ENCODE measurements at regions not wholly inside any gene's neighbourhood (a gene's known extent, or its start where the extent isn't known, plus 50 kb on each side); places are given as distances from the start of the nearest gene placed in this dataset.

DNA sequence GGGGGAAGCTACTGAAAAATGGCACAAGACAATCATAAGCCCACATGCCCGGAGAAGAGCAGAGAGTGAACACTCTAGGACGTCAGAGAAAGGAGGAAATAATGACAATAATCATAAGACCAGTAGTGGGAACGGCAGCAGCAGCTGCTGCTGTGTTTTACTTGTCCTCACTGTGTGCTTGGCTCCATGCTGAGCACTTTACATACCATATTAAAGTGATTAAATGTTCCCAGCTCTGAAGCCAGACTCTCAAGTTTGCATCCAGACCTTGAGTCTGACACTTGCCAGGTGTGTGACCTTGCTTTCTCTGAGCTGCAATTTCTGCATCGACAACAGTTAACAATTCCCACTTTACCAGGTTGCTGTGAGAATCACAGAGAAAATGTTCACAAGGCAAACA lies 255.4 kb downstream of the SPANXN1 start:
- Histone ChIP-seq H3K36me3 (replicated peaks in 1 of 2) (no peaks in the 10 kb centered on the region), H3K4me3 (no peak overlapping the region), H3K9me3 (replicated peaks in 1 of 3) (no peaks in the 10 kb centered on the region), H3K27ac (no peak overlapping the region), H3K27me3 (no peaks in the 10 kb centered on the region), H3K4me1 (replicated peaks in 1 of 2) (no peaks in the 10 kb centered on the region)
- intact Hi-C loops (cut with DNase I): no loop called here
- no peak for DNase-seq
- TF ChIP-seq, protein P1, sequence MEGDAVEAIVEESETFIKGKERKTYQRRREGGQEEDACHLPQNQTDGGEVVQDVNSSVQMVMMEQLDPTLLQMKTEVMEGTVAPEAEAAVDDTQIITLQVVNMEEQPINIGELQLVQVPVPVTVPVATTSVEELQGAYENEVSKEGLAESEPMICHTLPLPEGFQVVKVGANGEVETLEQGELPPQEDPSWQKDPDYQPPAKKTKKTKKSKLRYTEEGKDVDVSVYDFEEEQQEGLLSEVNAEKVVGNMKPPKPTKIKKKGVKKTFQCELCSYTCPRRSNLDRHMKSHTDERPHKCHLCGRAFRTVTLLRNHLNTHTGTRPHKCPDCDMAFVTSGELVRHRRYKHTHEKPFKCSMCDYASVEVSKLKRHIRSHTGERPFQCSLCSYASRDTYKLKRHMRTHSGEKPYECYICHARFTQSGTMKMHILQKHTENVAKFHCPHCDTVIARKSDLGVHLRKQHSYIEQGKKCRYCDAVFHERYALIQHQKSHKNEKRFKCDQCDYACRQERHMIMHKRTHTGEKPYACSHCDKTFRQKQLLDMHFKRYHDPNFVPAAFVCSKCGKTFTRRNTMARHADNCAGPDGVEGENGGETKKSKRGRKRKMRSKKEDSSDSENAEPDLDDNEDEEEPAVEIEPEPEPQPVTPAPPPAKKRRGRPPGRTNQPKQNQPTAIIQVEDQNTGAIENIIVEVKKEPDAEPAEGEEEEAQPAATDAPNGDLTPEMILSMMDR (IDR thresholded peaks at IDR 0.05): no peak
- no peak for TF ChIP-seq POLR2A (IDR thresholded peaks at IDR 0.05)
- WGBS, 4 donors: 42 to 56% (median 44%) methylated on average over 4 of the region's 4 CpGs

DNA sequence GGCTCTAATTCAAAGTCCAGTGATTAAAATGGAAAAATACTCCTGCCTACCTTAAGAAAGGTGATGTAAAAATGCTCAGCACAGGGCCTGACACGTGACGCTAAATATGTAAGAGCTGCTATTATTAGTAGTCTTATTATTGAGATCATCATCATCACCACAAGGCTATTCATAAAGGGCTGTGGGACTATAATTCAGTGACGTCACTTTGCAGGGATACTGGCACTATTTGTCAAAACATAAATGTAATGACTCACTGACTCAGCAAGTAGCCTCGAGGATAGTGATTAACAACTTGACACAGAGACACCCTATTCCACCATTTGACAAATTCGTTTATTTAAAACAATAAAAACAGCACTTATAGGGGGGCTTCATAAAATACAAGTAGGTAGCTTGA lies 258.9 kb downstream of the SPANXN1 start:
- WGBS, 4 donors: 48 to 62% (median 51%) methylated on average over 5 of the region's 5 CpGs
- TF ChIP-seq, protein P1 (IDR thresholded peaks at IDR 0.05): no peak
- TF ChIP-seq POLR2A (IDR thresholded peaks at IDR 0.05): no peak
- intact Hi-C loops (cut with DNase I): no loop called here

DNA sequence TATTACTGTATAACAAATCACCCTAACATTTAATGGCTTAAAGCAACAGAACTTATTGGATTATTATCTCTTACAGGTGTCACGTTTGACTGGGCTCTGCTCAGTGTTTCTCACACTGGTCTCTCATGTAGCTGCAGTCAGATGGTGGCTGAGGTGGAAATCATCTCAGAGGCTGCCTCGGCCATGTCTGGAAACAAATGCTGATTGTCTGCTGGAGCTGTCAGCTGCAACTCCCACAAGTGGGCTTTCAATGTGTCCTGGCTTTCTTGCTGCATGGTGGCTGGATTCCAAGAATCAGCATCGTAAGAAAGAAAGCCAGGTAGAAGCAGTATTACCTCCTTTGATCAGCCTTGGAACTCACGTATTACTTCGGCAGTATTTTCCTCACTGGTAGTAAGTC lies 277.6 kb downstream of the SPANXN1 start:
- WGBS, 4 donors: 62 to 78% (median 75%) methylated on average over 4 to 5 of the region's 5 CpGs
- TF ChIP-seq, protein P1 (IDR thresholded peaks at IDR 0.05): no peak
- no peak for TF ChIP-seq POLR2A (IDR thresholded peaks at IDR 0.05)
- Histone ChIP-seq H3K27ac (no peak overlapping the region), H3K36me3 (replicated peaks in 1 of 2) (no peaks in the 10 kb centered on the region), H3K27me3 (no peaks in the 10 kb centered on the region), H3K4me1 (replicated peaks in 1 of 2) (no peaks in the 10 kb centered on the region), H3K9me3 (replicated peaks in 1 of 3) (no peaks in the 10 kb centered on the region), H3K4me3 (no peak overlapping the region)
- intact Hi-C loops (cut with DNase I): no loop called here
- DNase-seq: no peak

More for the DNA sequence above, 258.9 kb downstream of the SPANXN1 start:
- no peaks in the 10 kb centered on the region for H3K4me1 ChIP-seq (replicated peaks in 1 of 2)
- no peaks in the 10 kb centered on the region for H3K27me3 ChIP-seq
- H3K36me3 ChIP-seq (replicated peaks in 1 of 2): no peaks in the 10 kb centered on the region
- DNase-seq: no peak
- H3K27ac ChIP-seq: no peak overlapping the region
- H3K4me3 ChIP-seq: no peak overlapping the region
- H3K9me3 ChIP-seq (replicated peaks in 1 of 3): no peaks in the 10 kb centered on the region

DNA sequence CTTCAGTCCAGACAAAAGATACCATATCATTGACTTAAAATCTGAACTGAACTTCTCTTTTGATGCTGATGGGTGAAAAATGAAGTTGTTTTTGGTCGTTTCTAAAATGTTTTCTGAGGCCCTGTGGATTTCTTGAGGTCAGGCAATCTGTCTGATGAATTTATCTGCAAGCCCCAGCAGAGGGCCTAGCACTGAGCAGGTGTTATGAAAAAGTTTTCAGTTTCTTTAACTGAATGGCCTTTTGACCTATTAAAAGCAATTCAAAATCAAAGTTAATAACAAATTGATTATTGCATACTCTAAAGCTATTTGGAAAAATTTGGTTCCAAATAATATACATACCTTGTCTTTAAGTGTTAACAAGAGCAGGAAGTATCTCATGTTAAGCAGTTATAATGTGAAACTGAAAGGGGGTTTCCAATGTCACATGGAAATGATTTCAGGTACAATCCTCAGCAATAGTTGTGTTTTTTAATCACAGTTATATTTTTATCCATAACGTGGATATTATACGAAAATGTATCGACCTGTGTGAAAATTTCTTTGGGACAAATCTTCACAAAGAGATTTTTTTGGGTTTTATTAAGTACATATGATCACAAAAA lies 285.0 kb downstream of the SPANXN1 start:
- Histone ChIP-seq H3K4me1 (replicated peaks in 1 of 2) (no peaks in the 10 kb centered on the region), H3K9me3 (replicated peaks in 1 of 3) (peaks cover 0 to 2% (median 0%) of the 10 kb centered on the region in 3 donors), H3K27me3 (no peaks in the 10 kb centered on the region), H3K27ac (no peak overlapping the region), H3K36me3 (replicated peaks in 1 of 2) (no peaks in the 10 kb centered on the region), H3K4me3 (no peak overlapping the region)
- 38 to 62% (median 51%) methylated on average over 4 of the region's 4 CpGs for WGBS, 4 donors
- DNase-seq: no peak
- intact Hi-C loops (cut with DNase I): no loop called here
- TF ChIP-seq, protein P1 (IDR thresholded peaks at IDR 0.05): no peak
- TF ChIP-seq POLR2A (IDR thresholded peaks at IDR 0.05): no peak
